GM23338 (cell line): ENCODE measurements at regions not wholly inside any gene's neighbourhood (a gene's known extent, or its start where the extent isn't known, plus 50 kb on each side); places are given as distances from the start of the nearest gene placed in this dataset.

Source experiments
- ATAC-seq: fragments of 200-7000 bp; cut with Tn5 transposase; 3 replicates; pipeline ENCODE4 v1.9.1; 2020
- DNase-seq: peaks from one replicate; pipeline ENCODE4 v3.0.0-alpha.2; 2015; ENCODE audit warnings: low spot score
- H2AFZ ChIP-seq: fragments of 200-600 bp; sonication (generic); 2 replicates; pipeline ENCODE4 v1.8.0; 2016; ENCODE audit warnings: antibody characterized with exemption, mild to moderate bottlenecking, moderate library complexity
- H3F3A ChIP-seq: fragments of 200-600 bp; sonication (generic); replicated peaks from 2 replicates; pipeline ENCODE4 v1.8.0; 2017; ENCODE audit warnings: antibody characterized with exemption, mixed run types, low read depth
- H3K27ac ChIP-seq: fragments of 200-600 bp; sonication (generic); 2 replicates; pipeline ENCODE4 v1.6.1; 2016; ENCODE audit warnings: low read depth
- H3K27me3 ChIP-seq: fragments of 200-600 bp; sonication (generic); 2 replicates; pipeline ENCODE4 v1.8.0; 2016; ENCODE audit warnings: mild to moderate bottlenecking, mixed run types, moderate library complexity; ENCODE audit not compliant: insufficient read depth
- H3K36me3 ChIP-seq: fragments of 200-600 bp; sonication (generic); 2 replicates; pipeline ENCODE4 v1.8.0; 2016; ENCODE audit warnings: mild to moderate bottlenecking; ENCODE audit not compliant: insufficient read depth
- H3K4me1 ChIP-seq: fragments of 200-600 bp; sonication (generic); 2 replicates; pipeline ENCODE4 v1.8.0; 2016; ENCODE audit warnings: mild to moderate bottlenecking, moderate library complexity; ENCODE audit not compliant: insufficient read depth
- H3K4me2 ChIP-seq: fragments of 200-600 bp; sonication (generic); 2 replicates; pipeline ENCODE4 v1.7.1; 2017; ENCODE audit warnings: mixed run types
- H3K4me3 ChIP-seq: fragments of 200-600 bp; sonication (generic); 2 replicates; pipeline ENCODE4 v1.6.1; 2016; ENCODE audit warnings: mixed run types
- H3K79me2 ChIP-seq: fragments of 200-600 bp; sonication (generic); replicated peaks from 2 replicates; pipeline ENCODE4 v1.8.0; 2017; ENCODE audit warnings: mild to moderate bottlenecking; ENCODE audit not compliant: insufficient read depth
- H3K9me2 ChIP-seq: fragments of 200-600 bp; sonication (generic); 2 replicates; pipeline ENCODE4 v1.8.0; 2017; ENCODE audit not compliant: insufficient read depth
- H4K20me1 ChIP-seq: fragments of 200-600 bp; sonication (generic); replicated peaks from 2 replicates; pipeline ENCODE4 v1.8.0; 2017; ENCODE audit warnings: mild to moderate bottlenecking; ENCODE audit not compliant: insufficient read depth
- H3K27ac Mint-ChIP-seq: 2 replicates; pipeline ENCODE4 v1.8.0; 2020; ENCODE audit warnings: inconsistent platforms, mild to moderate bottlenecking, moderate library complexity, mixed read lengths
- H3K27me3 Mint-ChIP-seq: 3 replicates; pipeline ENCODE4 v1.8.0; 2022; ENCODE audit warnings: low read depth, mild to moderate bottlenecking, moderate library complexity, mixed read lengths, inconsistent platforms; ENCODE audit not compliant: insufficient read depth, poor library complexity
- H3K36me3 Mint-ChIP-seq: 3 replicates; pipeline ENCODE4 v1.8.0; 2021; ENCODE audit warnings: low read depth, mild to moderate bottlenecking, inconsistent platforms, moderate library complexity, mixed read lengths
- H3K4me1 Mint-ChIP-seq: 3 replicates; pipeline ENCODE4 v1.8.0; 2020; ENCODE audit warnings: mild to moderate bottlenecking, inconsistent platforms, mixed read lengths
- H3K4me3 Mint-ChIP-seq: 3 replicates; pipeline ENCODE4 v1.8.0; 2021; ENCODE audit warnings: moderate library complexity, mild to moderate bottlenecking, inconsistent platforms, mixed read lengths
- H3K9me3 Mint-ChIP-seq: 3 replicates; pipeline ENCODE4 v1.8.0; 2020; ENCODE audit warnings: moderate library complexity, mild to moderate bottlenecking, inconsistent platforms, mixed read lengths
- CREB1 ChIP-seq: fragments of 250-450 bp; sonication (Bioruptor Pico); IDR thresholded peaks from 2 replicates; pipeline ENCODE4 v1.5.0; 2020; ENCODE audit warnings: low read depth, mild to moderate bottlenecking, moderate library complexity
- CTCF ChIP-seq, 2 experiments: fragments of 200-600 bp in 1 of 2; sonication (generic) in 1 of 2; conservative IDR thresholded peaks; 2 replicates each; pipeline versions ENCODE4 v1.5.1 to v1.6.1; 2016 to 2017; ENCODE audit warnings: antibody characterized with exemption in 2 of 2, low read depth in 2 of 2, mild to moderate bottlenecking in 2 of 2, moderate library complexity in 1 of 2
- EZH2 ChIP-seq: fragments of 200-600 bp; sonication (generic); IDR thresholded peaks from one replicate; pipeline ENCODE4 v1.8.0; 2017; ENCODE audit warnings: antibody characterized with exemption, mild to moderate bottlenecking, low read depth; ENCODE audit not compliant: unreplicated experiment
- EZH2phosphoT487 ChIP-seq: fragments of 200-600 bp; sonication (generic); IDR thresholded peaks from one replicate; pipeline ENCODE4 v1.8.1; 2018; ENCODE audit warnings: antibody characterized with exemption; ENCODE audit not compliant: unreplicated experiment
- JUNB ChIP-seq: IDR thresholded peaks from one replicate; pipeline ENCODE4 v1.6.1; 2016; ENCODE audit warnings: antibody characterized with exemption; ENCODE audit not compliant: unreplicated experiment
- NANOG ChIP-seq: IDR thresholded peaks from 2 replicates; pipeline ENCODE4 v1.6.1; 2016; ENCODE audit warnings: antibody characterized with exemption, borderline replicate concordance
- POLR2AphosphoS5 ChIP-seq: IDR thresholded peaks from 2 replicates; pipeline ENCODE4 v1.6.1; 2016; ENCODE audit warnings: antibody characterized with exemption, low read depth
- STAT1 ChIP-seq: IDR thresholded peaks from one replicate; pipeline ENCODE4 v1.6.1; 2016; ENCODE audit warnings: antibody characterized with exemption; ENCODE audit not compliant: unreplicated experiment
- ZNF114 ChIP-seq: fragments of 250-450 bp; sonication (Bioruptor Pico); IDR thresholded peaks from 2 replicates; pipeline ENCODE4 v1.5.0; 2020; ENCODE audit warnings: mild to moderate bottlenecking, moderate library complexity
- ZNF331 ChIP-seq: fragments of 250-450 bp; sonication (Bioruptor Pico); IDR thresholded peaks from 2 replicates; pipeline ENCODE4 v1.5.0; 2020; ENCODE audit warnings: low read depth, mild to moderate bottlenecking, moderate library complexity
- TF ChIP-seq, protein P1 (sequence below): fragments of 250-450 bp; sonication (Bioruptor Pico); IDR thresholded peaks from 2 replicates; pipeline ENCODE4 v1.5.0; 2020; ENCODE audit warnings: mild to moderate bottlenecking, moderate library complexity
- TF ChIP-seq, protein P2 (sequence below): IDR thresholded peaks from one replicate; pipeline ENCODE4 v1.6.1; 2018; ENCODE audit warnings: antibody characterized with exemption; ENCODE audit not compliant: unreplicated experiment
- TF ChIP-seq, protein P3 (sequence below): IDR thresholded peaks from 2 replicates; pipeline ENCODE4 v1.6.1; 2016; ENCODE audit warnings: antibody characterized with exemption

- TF ChIP-seq, protein P1, sequence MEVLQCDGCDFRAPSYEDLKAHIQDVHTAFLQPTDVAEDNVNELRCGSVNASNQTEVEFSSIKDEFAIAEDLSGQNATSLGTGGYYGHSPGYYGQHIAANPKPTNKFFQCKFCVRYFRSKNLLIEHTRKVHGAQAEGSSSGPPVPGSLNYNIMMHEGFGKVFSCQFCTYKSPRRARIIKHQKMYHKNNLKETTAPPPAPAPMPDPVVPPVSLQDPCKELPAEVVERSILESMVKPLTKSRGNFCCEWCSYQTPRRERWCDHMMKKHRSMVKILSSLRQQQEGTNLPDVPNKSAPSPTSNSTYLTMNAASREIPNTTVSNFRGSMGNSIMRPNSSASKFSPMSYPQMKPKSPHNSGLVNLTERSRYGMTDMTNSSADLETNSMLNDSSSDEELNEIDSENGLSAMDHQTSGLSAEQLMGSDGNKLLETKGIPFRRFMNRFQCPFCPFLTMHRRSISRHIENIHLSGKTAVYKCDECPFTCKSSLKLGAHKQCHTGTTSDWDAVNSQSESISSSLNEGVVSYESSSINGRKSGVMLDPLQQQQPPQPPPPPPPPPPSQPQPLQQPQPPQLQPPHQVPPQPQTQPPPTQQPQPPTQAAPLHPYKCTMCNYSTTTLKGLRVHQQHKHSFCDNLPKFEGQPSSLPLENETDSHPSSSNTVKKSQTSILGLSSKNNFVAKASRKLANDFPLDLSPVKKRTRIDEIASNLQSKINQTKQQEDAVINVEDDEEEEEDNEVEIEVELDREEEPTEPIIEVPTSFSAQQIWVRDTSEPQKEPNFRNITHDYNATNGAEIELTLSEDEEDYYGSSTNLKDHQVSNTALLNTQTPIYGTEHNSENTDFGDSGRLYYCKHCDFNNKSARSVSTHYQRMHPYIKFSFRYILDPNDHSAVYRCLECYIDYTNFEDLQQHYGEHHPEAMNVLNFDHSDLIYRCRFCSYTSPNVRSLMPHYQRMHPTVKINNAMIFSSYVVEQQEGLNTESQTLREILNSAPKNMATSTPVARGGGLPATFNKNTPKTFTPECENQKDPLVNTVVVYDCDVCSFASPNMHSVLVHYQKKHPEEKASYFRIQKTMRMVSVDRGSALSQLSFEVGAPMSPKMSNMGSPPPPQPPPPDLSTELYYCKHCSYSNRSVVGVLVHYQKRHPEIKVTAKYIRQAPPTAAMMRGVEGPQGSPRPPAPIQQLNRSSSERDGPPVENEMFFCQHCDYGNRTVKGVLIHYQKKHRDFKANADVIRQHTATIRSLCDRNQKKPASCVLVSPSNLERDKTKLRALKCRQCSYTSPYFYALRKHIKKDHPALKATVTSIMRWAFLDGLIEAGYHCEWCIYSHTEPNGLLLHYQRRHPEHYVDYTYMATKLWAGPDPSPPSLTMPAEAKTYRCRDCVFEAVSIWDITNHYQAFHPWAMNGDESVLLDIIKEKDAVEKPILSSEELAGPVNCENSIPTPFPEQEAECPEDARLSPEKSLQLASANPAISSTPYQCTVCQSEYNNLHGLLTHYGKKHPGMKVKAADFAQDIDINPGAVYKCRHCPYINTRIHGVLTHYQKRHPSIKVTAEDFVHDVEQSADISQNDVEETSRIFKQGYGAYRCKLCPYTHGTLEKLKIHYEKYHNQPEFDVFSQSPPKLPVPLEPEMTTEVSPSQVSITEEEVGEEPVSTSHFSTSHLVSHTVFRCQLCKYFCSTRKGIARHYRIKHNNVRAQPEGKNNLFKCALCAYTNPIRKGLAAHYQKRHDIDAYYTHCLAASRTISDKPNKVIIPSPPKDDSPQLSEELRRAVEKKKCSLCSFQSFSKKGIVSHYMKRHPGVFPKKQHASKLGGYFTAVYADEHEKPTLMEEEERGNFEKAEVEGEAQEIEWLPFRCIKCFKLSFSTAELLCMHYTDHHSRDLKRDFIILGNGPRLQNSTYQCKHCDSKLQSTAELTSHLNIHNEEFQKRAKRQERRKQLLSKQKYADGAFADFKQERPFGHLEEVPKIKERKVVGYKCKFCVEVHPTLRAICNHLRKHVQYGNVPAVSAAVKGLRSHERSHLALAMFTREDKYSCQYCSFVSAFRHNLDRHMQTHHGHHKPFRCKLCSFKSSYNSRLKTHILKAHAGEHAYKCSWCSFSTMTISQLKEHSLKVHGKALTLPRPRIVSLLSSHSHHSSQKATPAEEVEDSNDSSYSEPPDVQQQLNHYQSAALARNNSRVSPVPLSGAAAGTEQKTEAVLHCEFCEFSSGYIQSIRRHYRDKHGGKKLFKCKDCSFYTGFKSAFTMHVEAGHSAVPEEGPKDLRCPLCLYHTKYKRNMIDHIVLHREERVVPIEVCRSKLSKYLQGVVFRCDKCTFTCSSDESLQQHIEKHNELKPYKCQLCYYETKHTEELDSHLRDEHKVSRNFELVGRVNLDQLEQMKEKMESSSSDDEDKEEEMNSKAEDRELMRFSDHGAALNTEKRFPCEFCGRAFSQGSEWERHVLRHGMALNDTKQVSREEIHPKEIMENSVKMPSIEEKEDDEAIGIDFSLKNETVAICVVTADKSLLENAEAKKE (CRISPR knock-in tag): no peak
These were observed 274.9 kb upstream of the LMO3 start (continued) for GRCh38 chr12:16880864-16881285.

GRCh38 chr12:16870845-16871244 is 264.9 kb upstream of the LMO3 start:
- Histone ChIP-seq H3K9me2 (peaks cover 3% of the 10 kb centered on the region; the same call in 1 of the 2 replicates), H3K4me3 (no peak overlapping the region), H3K36me3 (no peaks in the 10 kb centered on the region), H3K4me1 (no peaks in the 10 kb centered on the region), H3K79me2 (no peaks in the 10 kb centered on the region), H3K27me3 (no peaks in the 10 kb centered on the region), H4K20me1 (no peaks in the 10 kb centered on the region), H3K27ac (no peak overlapping the region), H3K4me2 (no peak overlapping the region), H2AFZ (no peak overlapping the region), H3F3A (no peaks in the 10 kb centered on the region)
- no peak overlapping the region for H3K4me3 Mint-ChIP-seq
- no peaks in the 10 kb centered on the region for H3K9me3 Mint-ChIP-seq
- H3K36me3 Mint-ChIP-seq: no peaks in the 10 kb centered on the region
- no peaks in the 10 kb centered on the region for H3K27me3 Mint-ChIP-seq
- H3K4me1 Mint-ChIP-seq: no peaks in the 10 kb centered on the region
- no peak overlapping the region for H3K27ac Mint-ChIP-seq
- no peak for ATAC-seq
- DNase-seq: no peak
- TF ChIP-seq POLR2AphosphoS5 (no peak), STAT1 (no peak), EZH2 (no peak), ZNF114 (CRISPR knock-in tag) (no peak), EZH2phosphoT487 (no peak), CREB1 (no peak), CTCF (conservative IDR thresholded peaks at IDR 0.05; ENCODE audit: low read depth in 2 of 2) (no peak), ZNF331 (CRISPR knock-in tag) (no peak), NANOG (no peak), JUNB (no peak)
- TF ChIP-seq, protein P2, sequence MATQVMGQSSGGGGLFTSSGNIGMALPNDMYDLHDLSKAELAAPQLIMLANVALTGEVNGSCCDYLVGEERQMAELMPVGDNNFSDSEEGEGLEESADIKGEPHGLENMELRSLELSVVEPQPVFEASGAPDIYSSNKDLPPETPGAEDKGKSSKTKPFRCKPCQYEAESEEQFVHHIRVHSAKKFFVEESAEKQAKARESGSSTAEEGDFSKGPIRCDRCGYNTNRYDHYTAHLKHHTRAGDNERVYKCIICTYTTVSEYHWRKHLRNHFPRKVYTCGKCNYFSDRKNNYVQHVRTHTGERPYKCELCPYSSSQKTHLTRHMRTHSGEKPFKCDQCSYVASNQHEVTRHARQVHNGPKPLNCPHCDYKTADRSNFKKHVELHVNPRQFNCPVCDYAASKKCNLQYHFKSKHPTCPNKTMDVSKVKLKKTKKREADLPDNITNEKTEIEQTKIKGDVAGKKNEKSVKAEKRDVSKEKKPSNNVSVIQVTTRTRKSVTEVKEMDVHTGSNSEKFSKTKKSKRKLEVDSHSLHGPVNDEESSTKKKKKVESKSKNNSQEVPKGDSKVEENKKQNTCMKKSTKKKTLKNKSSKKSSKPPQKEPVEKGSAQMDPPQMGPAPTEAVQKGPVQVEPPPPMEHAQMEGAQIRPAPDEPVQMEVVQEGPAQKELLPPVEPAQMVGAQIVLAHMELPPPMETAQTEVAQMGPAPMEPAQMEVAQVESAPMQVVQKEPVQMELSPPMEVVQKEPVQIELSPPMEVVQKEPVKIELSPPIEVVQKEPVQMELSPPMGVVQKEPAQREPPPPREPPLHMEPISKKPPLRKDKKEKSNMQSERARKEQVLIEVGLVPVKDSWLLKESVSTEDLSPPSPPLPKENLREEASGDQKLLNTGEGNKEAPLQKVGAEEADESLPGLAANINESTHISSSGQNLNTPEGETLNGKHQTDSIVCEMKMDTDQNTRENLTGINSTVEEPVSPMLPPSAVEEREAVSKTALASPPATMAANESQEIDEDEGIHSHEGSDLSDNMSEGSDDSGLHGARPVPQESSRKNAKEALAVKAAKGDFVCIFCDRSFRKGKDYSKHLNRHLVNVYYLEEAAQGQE: no peak
- TF ChIP-seq, protein P3, sequence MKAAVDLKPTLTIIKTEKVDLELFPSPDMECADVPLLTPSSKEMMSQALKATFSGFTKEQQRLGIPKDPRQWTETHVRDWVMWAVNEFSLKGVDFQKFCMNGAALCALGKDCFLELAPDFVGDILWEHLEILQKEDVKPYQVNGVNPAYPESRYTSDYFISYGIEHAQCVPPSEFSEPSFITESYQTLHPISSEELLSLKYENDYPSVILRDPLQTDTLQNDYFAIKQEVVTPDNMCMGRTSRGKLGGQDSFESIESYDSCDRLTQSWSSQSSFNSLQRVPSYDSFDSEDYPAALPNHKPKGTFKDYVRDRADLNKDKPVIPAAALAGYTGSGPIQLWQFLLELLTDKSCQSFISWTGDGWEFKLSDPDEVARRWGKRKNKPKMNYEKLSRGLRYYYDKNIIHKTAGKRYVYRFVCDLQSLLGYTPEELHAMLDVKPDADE: no peak
